SIG-M5 treated with dmso at 0.1 percent for 504 hours (cell line): ENCODE measurements at regions not wholly inside any gene's neighbourhood (a gene's known extent, or its start where the extent isn't known, plus 50 kb on each side); places are given as distances from the start of the nearest gene placed in this dataset.
"Not testable (repeated sequence)": the region's sequence is repeated elsewhere in the genome, so short reads cannot be mapped to it uniquely, and the experiment has no call there.

ENCODE experiments used
- DNase-seq: peaks from one replicate; lab custom pipeline; 2025; ENCODE audit not compliant: unreplicated experiment; lab: John Stamatoyannopoulos, UW

DNA sequence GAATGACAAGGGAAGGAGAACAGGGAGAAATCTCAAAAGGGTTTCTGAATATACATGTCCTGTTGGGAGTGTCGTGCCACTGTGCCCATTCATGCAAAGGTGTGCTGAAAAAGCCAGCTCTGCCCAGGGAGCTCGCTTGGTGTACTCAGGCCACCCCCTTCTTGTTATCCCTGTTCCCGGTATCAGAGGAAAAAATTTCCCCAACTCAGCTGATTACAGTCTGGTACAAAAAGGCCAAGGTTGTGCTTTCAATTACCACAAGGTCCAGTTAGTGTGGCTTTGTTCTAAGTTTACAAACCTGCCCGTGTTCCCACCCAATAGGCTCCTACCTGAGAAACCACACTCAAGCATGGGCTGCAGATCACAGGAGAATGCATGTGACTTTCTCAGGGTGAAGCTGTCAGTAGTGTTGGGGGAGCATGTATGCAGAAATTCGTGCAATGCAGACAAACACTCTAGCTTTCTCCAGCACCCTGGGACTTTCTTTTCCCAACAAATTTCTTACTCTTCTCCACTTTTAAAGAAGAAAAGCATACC lies 648.5 kb downstream of the NR2F2 start:
- DNase-seq: no peak

DNA sequence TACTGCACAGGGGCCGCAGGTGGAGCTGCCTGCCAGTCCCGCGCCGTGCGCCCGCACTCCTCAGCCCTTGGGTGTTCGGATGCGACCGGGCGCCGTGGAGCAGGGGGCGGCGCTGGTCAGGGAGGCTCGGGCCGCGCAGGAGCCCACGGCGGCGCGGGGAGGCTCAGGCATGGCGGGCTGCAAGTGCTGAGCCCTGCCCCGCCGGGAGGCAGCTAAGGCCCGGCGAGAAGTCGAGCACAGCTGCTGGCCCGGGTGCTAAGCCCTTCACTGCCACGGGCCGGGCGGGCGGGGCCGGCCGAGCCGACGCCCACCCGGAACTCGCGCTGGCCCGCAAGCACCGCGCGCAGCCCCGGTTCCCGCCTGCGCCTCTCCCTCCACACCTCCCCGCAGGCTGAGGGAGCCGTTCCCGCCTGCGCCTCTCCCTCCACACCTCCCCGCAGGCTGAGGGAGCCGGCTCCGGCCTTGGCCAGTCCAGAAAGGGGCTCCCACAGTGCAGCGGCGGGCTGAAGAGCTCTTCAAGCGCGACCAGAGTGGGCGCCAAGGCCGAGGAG lies 653.7 kb downstream of the NR2F2 start:
- DNase-seq: not testable (repeated sequence)

DNA sequence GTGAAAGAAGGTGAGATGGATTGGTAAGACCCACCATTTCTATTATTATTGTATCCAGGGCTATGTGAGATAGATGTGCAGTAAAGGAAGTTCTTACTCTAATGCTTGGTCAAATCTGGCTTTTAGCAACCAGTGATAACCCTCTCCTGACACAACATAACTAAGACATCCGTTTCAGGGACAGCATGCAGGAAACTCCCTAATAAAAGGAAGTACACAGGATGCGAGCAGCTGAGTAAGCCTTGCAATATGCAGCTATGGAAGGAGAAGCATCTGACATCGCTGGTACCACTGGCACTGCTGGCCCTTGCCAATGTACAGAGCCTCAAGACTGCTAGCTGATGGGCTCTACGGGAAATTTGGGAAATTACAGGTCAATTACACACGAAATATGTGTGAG lies 662.3 kb downstream of the NR2F2 start:
- DNase-seq: no peak

DNA sequence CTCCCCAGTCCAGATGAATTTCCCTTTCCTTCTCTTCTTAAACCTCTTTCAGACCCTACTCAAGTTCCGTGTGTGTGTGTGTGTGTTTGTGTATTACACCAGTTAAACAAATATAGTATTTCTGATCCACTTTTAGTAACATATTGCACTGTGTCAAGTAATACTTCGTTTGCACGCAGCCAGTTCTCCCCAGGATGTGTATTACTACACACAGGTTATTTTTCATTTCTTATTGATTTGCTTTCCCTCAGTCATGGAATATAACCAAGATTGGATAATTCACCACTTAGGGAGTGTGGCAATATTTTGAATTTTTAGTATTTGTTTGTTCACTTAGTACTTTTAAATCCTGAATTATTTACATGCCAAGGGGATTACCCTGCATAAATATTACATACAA lies 667.0 kb downstream of the NR2F2 start:
- no peak for DNase-seq

DNA sequence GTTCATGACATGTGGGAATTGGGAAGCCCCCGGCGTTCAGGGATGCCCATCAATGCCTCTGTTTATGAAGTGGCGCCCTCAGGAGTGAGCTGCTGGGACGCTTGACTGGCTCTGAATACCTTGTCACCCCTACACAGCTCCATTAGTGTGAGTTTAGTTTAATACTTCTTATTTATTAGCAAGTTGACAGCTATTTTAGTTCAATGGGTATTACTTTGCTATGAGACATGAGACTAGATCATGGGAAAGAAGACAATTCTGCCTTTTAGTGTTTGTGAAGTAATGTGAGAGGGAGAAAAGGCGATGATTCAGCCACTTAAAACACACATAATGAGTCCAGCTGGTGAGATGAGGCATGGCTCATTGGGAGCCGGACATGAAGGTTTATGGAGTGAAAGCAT lies 678.5 kb downstream of the NR2F2 start:
- no peak for DNase-seq

DNA sequence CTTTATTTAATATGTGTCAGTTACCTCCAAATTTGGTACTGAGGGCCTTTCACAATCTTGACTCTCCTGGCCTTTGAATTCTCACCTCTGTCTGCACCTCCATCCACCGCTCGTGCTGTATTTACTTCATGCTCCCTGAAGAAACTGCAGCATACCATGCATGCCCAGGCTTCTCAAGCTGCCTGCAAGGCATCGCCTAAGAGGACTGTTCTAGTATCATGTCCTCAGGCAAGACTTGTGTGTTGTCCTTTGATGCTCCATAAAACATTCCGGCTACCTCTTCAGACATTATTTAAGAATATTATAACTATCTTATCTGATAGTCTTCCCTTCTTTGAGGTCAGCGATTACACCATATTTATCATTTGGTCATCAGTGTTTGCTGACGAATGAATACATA lies 682.5 kb downstream of the NR2F2 start:
- DNase-seq: no peak

DNA sequence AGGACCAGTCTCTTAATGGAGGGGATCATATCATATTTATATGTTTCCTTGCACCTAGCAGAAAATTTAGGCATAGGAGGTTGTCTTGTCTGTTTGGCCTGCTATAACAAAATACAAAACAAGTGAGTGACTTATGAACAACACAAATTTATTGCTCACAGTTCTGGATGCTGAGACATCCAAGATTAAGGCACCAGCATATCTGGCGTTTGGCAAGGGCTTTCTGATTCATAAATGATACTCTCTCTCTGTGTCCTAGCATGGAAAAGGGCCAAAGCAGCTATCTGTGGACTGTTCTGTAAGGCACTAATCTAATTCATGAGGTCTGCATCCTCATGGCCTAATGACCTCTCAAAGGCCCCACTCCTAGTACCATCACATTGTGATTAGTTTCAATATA lies 683.0 kb downstream of the NR2F2 start:
- no peak for DNase-seq

DNA sequence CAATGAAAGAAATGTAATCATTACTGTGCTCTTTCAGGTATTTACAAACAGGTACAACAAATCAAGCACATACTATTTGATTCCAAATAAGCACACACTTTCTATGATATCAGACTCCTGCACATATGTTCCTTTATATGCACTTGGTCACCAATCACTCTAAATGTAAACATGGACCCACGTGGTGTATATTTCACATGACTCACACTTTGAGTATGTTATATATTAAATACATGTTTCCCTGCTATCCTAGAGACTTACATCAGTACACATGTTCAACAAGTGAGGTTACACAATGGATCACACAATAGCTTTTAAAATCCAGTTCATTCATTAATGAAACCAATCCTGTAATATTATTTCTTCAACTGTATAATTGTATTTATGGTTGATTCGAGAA lies 683.5 kb downstream of the NR2F2 start:
- DNase-seq: no peak

DNA sequence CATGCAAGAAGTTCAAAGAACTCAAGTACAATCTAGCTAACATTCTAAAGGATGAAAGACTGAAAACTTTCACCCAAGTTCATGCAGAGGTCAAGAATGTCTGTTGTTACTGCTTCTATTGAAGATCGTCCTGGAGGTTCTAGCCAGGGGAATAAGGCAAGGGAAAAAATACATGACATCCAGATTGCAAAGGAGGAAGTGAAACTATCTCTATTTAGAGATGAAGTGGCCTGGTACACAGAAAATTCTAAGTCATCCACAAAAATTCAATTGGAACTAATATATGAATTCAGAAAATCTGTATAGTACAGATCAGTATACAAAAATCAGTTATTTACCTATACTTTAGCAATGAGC lies 693.0 kb downstream of the NR2F2 start:
- peak; percentile 43 for DNase-seq

DNA sequence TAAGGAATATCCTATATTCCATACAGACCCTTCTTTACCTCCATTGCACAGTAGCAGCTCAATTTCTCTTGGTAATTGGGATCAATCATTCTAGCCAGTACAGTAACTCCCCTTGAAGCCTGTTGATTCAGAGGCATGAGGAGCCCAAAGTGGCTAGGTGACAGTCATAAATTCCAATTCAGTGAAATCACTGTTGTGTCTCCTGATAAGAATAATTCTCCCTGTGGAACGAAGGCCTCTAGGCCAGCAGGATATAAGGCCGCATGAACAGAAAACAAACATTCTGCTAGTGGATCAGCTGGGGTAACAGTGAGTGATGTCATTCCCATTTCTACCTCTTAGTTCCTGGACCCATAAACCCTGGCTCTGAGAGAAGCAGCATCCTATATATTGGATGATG lies 696.3 kb downstream of the NR2F2 start:
- DNase-seq: no peak

DNA sequence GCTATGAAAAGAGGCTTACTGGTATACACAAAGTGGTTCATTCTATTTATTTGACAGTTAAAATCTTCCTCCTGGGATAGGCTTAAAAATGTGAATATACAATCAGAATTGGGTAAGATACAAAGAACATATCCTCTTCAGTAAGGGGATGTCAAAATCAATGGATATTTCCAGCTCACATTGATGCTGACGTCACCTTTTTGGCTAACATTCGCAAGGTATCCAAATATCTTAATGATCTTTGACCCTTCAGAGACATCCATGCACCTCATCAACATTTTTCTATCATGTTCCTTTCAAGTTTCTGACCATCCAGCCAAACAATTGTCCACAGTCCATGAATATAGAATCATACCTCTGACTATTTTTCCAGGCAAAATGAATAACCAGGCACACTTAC lies 697.3 kb downstream of the NR2F2 start:
- no peak for DNase-seq

DNA sequence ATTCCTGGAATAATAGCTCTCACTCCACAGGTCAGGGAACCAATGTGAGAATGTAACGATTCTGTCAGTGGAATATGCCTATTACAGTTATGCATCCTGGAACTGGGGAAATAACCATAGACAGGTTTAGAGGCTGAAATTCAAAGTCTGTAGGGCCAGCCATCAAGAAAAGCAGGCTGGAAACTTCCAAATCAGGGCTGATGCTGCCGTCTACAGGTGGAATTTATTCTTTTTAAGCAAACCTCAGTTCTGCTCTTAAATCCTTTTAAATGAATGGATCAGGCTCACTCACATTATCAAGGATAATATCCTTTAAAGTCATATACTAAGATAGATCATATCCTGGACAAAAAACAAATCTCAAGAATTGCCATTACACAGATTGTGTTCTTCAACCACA lies 699.8 kb downstream of the NR2F2 start:
- DNase-seq: no peak

DNA sequence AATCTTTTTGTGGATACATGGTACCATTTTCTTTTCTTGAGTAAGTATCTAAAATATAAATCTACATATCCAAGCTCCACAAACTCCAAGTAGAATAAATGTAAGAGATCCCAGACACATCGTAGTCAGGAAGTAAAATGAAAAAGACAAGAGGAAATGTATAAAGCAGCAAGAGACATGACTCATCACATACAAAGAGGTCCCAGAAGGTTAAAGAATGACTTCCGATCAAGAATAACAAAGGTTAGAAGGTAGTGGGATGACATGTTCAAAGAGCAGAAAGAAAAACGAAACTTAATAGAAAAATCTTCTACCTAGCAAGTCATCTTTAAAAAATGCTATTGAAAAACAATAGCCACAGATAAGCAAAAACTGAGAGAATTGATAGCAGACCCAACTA lies 705.8 kb downstream of the NR2F2 start:
- no peak for DNase-seq

DNA sequence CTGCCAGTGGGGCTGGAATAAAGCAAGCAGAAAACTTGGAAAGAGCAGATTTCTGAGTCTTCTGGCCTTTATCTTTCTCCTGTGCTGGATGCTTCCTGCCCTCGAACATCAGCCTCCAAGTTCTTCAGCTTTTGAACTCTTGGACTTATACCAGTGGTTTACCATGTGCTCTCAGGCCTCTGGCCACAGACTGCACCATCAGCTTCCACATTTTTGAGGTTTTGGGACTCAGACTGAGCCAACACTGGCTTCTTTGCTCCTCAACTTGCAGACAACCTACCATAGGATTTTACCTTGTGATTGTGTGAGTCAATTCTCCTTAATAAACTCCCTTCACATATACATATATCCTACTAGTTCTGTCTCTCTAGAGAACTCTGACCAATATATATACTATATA lies 706.6 kb downstream of the NR2F2 start:
- DNase-seq: no peak

DNA sequence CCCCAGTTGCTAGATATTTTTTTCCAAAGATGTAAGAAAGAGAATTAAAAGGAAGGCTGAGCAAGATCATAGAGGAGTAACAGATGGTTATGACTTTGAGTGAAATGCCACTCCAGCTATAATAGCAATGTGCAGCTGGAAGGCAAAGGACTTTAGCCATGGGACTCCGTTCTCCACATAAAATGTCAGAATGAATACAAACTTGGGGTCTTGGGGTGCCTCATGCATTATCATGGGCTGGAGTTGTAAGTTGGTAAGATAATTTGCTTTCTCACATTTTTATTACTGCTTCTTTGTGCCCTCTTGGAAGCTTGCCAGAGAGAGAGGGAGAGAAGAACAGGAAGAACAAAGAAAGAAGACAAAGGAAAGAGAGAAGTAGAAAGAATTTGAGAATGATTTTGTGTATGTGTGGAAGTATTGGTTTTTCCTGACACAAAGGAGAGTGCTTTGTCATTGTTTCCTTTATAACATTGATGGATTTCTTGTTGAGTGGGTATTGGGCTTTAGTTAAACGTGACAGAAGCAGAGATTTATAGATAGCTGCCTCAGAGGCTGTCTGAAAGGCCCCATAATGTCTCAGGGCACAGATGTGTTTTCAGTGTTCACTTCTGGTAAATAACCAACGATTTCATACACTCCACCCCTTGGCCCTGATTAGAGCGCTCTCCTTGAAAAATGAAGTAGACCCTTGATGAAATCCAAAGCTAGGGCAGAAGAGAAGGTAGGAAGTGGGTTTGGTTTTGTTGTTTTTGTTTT lies 715.3 kb downstream of the NR2F2 start:
- no peak for DNase-seq

DNA sequence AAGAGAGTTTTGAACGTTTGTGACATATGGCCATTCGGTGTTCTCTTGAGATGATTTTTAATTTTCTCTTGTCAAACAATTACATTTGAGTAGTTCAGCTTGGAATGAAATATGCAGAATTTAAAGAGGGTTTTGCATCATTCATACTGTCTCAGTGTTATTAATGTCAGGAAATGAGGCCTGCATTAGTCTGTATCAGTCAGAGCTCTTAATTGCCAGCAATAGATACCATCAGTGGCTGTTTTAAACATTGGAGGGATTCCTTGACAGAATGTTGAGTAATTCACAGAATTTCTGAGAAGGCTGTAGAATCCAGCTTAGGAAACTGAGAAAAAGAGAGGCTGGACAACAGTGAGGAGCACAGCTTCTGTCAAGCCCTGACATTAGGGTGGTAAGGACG lies 722.0 kb downstream of the NR2F2 start:
- DNase-seq: no peak

DNA sequence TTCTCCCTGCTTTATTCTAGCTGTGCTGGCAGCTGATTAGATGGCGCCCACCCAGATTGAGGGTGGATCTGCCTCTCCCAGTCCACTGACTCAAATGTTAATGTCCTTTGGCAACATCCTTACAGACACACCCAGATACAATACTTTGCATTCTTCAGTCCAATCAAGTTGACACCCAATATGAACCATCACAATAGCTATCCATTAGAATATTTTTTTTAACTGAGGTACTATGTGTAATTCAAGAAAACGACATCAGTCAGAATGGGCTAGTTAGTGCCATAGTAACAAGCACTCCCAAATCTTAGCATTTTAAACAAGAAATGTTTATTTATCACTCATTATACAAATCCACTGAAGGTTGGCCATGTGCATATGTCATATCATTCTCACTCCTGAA lies 723.1 kb downstream of the NR2F2 start:
- no peak for DNase-seq

DNA sequence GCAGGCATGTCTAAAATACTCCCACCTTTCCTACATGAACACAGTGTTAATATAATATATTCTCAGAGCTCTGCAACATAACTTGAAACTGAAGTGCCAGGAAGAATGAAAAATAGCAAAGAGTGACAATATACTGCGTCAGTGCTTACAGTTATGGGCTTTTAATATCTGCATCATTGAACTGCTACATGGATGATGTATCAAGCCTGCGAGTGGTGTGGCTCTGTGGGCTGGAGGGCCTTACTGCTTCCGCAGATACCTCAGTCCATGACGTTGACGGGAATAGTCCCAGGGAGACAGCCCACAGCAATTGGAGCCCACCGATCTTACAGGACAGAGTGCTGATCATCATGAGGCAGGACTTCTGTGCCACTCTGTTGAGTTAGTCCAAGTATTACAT lies 727.0 kb downstream of the NR2F2 start:
- no peak for DNase-seq

DNA sequence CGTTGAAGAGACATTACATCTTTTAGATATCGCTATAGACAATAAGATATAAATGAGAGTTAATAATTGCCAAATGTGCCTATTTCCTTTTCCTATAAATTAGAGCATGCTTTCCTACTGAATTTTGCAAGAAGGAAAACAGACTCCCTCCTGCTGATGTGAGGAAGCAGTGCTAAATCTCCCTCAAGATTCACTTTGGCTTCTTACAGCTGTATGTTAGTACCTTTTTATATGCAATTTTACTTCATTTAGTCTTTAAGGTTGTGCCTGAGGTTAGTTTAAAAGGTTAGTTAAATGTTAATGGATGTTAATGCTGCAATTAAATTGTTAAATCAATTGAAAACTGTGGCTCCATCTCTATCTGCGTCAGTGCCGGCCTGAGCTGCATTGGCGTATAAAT lies 728.8 kb downstream of the NR2F2 start:
- DNase-seq: no peak

DNA sequence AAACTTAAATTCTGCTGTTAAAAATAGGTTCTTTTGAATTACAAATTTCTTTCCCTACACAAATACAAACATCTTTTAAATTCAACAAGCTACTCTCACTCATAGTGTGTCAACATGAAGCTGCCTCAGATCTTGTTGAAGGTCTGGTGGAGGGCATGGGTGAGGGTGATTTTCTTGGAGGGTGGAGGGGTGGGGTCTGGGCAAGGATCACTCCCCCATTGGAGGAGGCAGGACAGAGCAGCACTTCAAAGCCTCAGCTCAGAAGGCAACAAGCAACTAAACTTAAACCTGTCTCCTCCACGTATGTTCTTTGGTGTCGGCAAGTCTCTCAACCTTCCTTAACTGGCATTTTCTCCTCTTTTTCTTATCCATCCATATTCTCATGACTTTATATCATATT lies 730.9 kb downstream of the NR2F2 start:
- DNase-seq: no peak

DNA sequence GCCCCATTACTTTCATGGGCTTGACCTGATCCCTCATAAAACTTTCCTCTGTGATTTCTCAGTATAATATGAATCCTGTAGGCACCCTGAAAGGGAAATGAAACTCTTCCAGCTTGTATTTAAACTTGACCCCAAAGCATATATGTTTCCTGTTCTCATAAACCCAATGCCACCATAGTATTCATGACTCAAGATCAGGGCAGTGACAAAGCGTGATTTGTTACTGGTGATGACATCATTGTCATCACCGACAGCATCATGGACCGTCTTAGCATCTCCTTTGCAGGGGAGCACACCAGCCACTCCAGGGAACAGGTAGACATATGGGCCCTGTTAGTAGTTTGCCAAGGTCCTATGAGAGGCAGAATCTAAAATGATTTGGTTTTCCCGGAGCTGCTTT lies 741.2 kb downstream of the NR2F2 start:
- no peak for DNase-seq

DNA sequence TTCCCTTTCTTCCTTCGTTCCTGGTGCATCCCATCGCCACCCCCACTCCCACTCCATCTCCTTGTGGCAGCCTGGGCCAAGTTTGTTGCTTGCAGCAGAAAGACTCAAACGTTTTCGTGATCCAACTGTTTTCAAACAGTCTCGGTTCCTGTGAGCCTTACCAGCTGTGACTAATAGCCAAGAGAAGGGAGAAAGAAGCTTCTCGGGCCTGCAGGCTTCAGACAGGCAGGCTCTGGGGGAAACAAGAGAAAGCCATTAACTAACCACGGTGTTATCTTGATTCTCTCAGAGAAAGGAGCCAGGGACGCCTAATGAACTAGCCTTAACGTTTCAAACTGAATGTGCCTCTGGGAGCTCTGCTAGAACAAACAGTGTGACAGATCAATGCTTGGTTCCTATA lies 742.0 kb downstream of the NR2F2 start:
- DNase-seq: no peak

DNA sequence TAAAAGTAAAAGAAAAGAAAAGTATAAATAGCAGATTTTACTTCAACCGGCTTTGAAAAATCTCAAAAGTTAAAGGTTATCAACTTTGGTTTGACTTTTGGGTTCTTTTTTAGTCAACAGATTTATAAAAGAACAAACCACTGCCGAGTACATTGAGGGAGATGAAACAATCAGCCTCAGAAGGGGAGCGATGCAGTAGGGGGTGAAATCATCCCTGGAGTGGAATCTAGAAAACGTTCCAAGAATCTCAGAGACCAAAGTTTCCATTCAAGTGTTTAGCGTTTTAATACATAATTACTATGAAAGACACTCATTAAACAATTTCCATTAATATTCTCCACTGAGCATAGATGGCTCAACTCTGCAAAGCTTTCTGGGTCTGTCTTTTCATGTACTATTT lies 745.5 kb downstream of the NR2F2 start:
- DNase-seq: no peak
